Esophagus mucosa (tissue), 1 donor: ENCODE measurements at regions not wholly inside any gene's neighbourhood (a gene's known extent, or its start where the extent isn't known, plus 50 kb on each side); places are given as distances from the start of the nearest gene placed in this dataset.
"Not testable (repeated sequence)": the region's sequence is repeated elsewhere in the genome, so short reads cannot be mapped to it uniquely, and the experiment has no call there.

ENCODE experiments used
- ATAC-seq: fragments of 200-7000 bp; cut with Tn5 transposase; one replicate; pipeline ENCODE4 v1.9.1; 2020
- donor health status: DM: yes; HTN: yes; CAD: no.

DNA sequence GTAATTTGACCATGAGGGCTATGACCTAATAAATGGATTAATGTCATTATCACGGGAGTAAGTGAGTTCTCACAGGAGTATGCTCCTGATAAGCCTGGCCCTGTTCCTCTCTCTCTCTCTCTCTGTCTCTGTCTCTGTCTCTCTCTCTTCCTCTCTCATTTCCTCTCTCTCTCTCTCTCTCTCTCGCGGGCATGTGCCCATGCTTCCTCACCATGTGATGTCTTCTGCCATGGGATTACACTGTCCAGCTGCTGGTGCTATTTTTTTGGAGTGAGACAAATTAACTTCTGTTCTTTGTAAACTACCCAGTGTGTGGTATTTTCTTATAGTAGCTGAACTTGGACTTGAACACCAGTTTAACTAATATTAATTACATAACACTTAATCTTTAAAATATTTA is 374.3 kb upstream of the GJE1 start:
- ATAC-seq = no peak

DNA sequence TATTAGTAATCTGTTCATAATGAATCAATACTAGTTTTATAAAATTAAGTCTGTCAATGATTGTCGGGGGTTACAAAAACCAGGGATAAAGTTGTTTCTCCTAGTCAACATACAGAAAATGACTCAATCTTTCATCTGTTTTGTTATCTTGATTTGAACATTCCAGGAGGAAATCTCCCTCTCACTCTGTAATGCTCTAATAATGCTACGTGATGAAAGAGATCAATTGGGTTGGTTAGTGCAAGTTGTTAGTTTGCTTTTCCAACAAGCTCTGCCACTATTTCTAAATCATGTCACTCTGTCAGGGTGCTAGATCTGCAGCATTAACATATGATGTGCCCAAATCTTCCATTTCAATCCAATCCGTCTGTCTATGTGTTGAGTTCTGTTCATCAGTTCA is 379.5 kb upstream of the GJE1 start:
- ATAC-seq = no peak

DNA sequence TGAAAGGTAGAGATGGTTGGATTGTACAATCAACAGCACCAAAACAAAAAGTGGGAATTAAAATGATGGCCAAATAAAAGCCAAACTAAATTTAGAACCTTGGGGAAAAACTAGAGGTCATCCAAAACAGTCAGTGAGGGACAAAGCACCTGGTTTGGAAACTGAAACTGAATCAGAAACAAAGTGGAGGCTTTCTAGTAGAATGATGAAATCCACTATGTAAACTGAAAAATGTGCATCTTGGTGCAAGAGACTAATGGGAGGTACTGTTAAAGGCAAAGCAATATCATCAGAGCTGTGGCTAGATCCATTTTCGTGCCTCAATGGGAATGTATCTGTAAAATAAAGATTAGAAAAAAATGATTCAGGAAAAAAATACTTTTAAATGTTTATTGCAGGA is 380.0 kb upstream of the GJE1 start:
- no peak for ATAC-seq

DNA sequence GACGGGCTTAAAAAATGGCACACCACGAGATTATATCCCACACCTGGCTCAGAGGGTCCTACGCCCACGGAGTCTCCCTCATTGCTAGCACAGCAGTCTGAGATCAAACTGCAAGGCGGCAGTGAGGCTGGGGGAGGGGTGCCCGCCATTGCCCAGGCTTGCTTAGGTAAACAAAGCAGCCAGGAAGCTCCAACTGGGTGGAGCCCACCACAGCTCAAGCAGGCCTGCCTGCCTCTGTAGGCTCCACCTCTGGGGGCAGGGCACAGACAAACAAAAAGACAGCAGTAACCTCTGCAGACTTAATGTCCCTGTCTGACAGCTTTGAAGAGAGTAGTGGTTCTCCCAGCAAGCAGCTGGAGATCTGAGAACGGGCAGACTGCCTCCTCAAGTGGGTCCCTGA is 386.4 kb upstream of the GJE1 start:
- not testable (repeated sequence) for ATAC-seq

DNA sequence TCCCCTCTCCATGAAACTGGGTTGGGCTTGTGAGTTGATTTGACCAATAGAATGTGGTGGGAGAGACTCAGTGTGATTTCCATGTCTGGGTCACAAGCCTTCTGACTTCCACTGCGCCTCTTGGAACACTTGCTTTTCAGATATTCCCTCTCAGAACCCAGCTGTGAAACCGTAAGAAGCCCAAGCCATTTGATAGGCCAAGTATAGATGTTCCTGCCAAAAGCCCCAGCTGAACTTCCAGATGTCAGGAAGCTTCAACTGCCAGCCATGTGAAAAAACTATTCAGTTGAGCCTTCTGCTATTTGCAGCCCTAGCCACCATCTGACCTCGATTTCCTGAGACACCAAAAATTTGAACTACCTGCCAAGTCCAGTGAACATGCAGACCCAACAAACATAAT is 387.8 kb upstream of the GJE1 start:
- ATAC-seq = no peak

DNA sequence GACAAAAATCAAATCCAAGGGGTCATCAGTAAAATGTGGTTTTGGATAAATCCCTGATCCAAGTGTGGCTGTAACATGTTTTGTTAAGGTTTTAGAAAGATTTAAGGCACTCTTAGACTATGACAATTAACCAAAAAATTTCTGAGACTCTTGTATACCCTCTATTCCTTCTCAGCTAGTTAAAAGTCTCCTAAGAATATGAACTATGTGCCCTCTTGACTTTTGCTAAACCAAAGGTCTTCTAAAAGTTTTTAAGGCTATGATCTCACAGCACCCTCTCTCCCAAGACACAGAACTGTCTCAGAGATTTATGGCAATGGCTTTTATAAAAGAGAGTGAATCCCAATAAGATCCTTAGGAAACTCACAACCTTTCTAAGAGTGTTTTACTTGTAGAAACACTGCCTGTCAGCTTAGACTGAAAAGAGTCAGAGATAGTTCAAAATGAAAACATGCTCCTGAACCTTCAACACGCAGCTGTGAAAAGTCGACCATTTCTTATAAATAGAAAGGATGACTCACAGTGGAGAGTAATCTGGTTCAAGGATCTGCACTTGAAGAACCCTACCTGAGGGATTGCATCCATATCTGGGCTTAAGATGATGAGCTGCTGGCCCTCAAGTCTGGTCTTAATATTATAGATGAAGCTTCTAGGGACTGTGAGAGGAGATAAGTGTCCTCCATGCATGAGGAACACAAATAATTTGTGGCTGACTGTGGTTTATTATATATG is 388.4 kb upstream of the GJE1 start:
- ATAC-seq = no peak

DNA sequence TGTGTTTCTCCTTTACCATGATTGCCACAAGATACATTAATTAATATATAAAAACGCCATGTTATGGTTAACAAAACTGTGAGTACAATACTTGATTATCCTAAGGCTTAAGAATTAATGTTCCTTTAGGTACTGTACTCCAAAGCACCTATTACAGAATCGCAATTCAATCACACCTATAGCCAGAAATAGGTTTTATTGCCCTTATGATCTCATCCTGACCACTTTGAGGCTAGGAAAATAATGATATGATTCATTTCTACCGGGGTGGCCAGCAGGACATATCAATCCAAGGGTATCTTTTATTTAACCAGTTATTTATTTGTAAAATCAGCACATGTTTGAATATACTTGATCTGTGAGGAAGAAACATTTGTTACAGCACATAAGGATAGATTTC is 396.6 kb upstream of the GJE1 start:
- ATAC-seq = no peak

DNA sequence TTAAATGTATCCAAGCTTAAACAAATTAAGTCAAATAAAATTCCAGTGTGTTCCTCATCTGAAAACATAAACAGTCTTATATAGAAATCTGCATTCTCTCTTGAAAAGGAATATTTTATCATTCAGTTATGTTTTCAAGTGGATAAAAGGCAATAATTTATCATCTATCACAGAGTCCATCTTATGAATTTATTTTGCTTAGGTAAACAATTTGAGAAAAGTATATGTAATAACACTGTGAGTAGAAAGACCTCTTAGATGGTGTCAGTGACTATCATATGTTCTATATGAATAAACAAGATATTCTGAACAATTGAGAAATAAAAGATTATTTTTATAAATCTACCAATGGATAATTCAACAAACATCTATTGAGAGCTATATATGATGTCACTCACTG is 397.6 kb upstream of the GJE1 start:
- ATAC-seq = no peak

DNA sequence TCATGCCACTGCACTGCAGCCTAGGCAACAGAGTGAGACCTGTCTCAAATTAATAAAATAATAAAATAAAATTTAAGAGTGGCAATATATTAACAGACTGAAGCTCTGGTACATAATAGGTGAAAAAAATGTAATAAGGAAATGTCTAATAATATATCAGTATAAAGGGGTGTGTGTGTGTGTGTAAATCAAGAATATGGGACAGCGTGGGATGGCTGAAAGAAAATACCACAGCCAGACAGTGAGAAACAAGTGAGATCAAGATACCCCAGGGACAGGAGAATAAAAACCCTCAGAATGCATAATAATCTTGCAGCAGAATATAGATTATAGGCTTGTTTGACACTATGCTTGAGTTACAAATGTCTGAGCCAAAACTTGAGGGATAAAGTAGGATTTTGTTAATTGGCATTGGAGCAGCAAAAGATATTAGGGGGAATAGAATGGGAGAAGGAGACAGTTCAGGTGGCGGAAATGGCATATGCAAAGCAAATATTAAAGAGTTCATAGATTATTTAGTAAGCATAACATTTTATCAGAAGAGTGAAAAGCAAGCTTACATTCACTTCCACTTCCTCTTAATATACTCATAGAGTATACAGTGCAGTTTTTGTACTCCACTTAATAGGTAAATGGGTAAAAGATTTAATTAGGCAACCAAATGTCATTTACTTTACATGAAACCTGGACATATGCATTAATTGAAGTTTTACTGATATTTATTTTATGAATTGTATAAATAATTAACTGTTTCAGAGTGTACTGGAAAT is 398.5 kb upstream of the GJE1 start:
- no peak for ATAC-seq

DNA sequence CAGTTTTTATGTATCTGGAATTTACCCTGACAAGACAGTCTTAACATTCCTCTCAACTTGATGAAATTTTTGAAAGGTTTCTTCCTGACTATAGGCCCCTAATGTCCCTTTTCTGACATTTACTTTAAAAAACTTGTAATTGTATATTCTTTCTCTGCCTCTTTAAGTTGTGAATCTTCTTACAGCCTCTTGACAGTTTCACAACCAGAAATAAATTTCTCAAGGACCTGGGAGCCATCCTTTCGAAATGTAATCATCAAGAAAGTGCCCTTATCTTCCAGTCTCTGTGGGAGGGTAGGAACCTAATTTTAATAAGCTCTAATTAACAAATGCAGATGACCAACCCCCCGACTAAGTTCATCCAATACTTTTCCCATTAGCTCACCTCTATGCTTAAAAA is 403.6 kb upstream of the GJE1 start:
- ATAC-seq = no peak

DNA sequence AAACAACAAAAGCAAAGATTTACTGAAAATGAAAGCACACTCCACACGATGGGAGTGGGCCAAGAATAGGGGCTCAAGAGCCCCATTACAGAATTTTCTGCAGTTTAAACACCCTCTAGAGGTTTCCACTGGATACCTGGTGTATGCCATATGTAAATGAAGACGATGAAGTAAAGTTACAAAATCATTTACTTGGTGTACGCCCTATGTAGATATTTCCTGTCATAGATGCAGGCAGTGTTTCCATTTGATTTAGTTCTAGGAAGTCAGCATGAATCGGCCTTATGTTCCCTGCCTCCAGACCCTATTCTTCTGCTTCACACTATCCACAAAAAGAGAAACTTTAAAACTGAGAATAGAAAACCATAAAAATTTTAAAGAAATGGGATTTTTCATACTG is 404.4 kb upstream of the GJE1 start:
- no peak for ATAC-seq

DNA sequence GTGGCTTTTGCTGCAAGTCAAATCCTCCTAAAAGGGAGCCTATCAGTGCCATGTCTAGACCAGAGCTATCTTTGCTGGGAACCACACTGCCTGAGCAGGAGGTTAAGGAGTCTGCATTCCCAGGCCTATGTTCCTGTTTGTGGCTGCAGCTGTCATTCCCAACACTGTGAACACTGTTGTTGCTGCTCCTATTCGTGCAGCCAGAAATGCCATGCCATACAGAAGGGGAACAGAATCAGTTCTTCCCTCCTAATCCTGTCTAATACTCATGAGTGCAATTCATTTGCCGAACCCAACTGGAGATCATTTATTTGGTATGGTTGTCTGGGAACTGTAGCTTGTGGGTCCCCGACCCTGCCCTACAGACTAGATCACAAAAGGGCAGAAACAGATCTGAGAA is 406.5 kb upstream of the GJE1 start:
- ATAC-seq = no peak

DNA sequence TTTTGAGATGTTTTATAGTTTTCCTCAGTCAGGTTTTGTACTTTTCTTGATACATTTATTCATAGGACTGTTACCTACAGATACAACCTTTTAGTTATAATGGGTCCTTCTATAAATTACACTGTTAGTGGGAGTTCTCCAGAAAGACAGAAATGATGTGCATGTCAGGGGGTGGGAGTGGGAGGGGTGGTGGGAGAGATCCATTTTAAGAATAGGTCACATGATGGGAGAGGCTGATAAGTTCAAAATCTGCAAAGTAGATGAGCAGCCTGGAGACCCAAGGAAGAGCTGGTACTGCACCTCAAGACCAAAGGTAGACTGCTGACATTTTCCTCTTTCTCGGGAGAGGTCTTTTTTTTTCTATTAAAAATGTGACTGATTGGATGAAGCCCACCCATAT is 408.0 kb upstream of the GJE1 start:
- no peak for ATAC-seq

DNA sequence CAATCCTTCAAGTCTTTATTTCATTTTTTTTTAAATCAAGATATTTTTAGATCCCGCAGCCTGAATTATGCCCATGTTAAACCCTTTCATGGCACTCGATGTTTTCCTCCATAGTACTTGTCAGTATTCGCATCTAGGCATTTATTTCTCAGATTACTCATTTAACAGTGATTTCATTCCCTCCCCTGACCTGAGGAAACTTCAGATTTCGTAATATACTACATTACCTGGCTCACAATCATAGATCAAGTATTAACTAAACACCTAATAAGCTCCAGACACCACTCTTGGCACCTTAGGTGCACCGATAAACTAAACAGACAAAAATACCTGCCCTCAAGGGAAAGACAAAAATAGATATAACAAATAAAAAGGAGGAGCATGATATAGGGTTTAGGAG is 413.2 kb upstream of the GJE1 start:
- no peak for ATAC-seq

DNA sequence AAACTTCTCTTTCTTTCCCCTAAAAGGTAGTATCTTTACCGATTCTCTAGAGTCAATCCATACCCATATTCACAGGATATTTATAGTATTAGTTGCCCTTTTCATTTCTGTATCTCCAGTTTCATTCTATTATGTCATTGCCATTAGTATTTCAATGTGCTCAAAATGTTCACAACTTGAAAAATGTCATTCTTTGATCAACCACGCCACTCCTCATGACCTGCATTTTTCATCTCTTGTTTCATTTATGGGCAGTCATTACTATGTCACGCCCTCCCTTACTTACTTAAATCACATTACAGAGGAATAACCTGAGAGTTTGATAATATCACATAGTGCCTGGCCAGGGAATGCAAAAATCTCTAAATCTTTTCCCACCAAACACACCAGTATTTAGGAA is 427.3 kb upstream of the GJE1 start:
- ATAC-seq = no peak

DNA sequence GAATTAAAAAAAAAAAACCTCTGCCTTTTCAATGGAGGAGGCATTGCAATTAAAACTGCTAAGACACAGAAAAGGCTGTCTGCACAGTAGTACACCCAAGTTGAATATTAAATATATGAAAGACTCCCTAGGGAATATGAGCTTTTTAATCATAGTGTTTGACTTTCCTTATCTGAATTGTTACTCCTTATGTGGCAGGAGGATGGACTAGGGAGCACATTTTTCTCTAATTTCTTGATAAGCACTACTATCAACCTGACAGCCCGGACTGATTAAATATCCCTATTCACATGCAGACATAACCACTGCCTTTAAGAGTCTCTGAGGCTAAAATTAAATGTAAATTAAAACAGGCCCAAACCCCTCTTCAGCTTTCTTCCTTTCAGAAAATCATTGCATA is 428.6 kb upstream of the GJE1 start:
- ATAC-seq = no peak

DNA sequence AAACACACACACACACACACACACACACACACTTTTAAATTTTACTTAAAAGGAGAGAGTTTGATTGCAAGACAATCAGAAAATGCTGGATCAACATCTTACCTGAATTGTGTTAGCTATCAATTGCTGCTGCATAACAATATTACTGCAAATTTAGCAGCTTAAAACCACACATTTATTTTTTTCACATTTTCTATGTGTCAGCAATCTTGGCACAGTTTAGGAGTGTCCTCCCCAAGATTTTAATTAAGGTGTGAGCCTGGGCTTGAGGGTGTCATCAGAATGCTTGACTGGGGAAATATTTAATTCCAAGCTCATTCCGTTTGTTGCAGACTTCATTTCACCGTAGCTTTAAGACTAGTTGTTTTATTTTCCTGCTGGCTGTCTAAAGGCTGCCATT is 431.0 kb upstream of the GJE1 start:
- ATAC-seq = no peak

DNA sequence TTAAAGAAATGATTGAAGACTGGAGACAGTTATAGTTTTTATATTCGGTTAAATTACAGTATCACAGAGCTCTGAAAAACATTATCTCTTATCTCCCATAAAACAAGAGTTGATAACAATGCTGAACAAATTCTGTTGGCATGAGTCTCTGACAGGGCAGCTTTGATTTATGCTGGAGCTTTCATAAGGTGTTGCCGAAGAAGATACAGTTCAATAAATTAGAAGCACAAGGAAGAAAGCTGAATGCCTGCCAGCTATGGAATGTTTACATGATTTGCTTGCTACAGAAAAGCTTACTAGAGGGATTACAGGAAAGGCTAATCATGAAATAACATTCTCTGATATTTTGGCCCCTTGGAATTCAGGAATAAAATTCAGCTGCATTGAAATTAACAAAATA is 431.9 kb upstream of the GJE1 start:
- ATAC-seq = no peak

DNA sequence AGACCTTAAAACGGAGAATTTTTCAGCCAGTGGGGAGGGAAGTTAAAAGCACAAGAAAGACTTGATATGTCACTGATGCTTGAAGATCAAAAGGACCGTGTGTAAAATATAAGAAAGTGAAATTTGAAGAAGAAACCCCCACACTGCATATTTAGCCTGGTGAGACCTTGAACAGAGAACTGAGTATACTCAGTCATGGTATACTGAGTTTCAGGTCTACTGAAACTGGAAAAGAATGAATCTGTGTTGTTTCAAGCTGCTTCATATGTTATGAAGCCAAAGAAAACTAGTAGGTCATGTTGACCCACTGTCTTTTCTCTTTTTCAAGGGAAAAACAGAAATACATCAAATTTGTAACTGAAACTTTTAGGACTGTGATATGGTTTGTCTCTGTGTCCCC is 443.8 kb upstream of the GJE1 start:
- no peak for ATAC-seq

DNA sequence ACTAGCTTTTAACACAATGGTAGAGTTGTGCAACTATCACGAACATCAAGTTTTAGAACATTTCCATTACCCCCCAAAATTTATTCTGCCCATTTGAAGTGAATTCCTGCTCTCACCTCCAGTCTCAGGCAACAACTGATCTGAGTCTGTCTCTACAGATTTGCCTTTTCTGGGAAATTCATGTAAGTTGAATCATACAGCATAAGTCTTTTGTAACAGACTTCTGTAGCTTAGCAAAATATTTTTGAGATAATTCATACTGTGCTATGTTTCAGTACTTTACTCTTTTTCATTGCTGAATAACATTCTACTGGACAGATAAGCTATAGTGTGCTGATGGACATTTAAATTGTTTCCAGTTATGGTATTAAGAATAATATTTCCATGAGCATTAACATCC is 447.3 kb upstream of the GJE1 start:
- no peak for ATAC-seq

DNA sequence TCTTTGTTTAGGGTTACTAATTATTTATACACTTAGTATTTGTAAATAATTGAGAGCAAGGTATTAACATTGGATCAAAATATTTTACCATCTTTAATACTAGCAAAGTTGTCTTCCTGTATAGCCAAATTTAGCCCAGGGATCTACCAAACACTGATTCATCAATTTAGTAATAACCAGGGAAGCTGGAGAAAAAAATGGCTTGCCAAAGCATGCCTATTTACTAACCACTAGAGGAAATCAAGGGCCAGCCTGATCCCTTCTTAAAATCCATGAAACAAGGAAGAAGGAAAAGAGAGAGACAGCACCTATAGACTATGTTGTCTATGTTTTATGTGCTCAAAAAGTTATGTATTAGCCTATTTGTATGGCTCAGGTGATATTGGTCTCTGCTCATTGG is 450.3 kb upstream of the GJE1 start:
- no peak for ATAC-seq

DNA sequence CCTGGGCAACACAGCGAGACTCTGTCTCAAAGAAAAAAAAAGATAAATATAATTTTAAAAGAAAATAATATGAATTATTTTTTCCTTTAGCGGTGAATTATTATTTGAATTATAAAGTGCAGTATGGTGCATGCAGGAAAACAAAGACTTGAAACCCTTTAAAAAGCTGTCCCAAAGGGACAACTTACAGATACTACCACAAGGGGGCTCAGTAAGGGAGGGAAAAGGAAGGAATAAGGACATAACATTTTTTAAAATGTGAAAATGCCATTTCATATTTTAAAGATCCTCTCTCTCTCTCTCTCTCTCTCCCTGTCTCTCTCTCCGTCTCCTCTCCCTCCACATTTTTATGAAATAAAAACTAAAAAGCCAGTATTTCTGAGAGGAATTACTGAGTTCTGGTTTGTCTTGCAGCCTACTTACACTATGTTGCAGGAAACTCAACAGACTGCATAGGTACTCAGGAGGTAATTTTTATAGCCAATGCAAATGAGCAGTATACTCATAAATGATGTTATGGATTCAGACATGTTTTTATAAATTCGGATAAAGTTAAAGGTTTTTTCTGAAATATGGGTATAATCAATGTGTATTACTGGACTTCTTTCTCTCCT is 455.0 kb upstream of the GJE1 start:
- ATAC-seq = no peak

DNA sequence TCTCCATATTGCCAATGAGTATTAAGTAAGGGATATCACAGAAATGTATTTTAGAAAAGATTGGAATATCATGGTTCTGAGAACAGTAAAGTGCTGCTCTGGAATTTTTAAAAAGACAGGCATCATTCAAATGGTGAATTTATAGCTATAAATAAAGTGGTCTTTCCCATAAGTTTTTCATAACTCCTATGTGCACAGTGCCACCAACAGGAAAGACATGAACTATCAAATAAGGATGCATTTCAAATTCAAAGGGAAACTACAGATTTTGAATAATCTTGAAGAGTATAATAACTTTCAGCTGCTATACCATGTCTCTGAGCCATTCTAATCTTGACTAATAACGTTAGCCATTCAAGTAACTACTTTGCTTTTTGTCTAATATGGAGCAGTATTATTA is 456.8 kb upstream of the GJE1 start:
- no peak for ATAC-seq

DNA sequence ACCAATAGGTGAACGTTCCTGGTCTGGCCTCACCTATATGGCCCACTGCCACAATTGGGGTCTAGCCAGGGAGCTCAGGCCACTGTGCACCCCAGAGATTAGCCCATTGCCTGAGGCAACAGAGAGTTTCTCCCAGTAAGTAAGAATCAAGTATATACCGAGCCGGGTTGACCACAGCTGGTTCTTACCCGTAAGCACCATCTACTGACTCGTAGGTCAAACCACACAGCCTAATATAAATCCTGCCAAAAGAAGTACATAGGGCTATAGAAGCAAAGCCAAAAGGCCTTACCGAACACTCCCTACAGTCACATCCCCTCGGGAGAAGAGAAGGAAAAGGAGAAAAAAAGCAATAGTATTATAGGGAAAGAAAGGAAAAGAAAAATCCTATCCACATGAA is 463.6 kb upstream of the GJE1 start:
- no peak for ATAC-seq
